HepG2 (cell line): ENCODE measurements at regions not wholly inside any gene's neighbourhood (a gene's known extent, or its start where the extent isn't known, plus 50 kb on each side); places are given as distances from the start of the nearest gene placed in this dataset.

Experiments used
- CTCF ChIP-seq: sonication (generic); formaldehyde crosslinking; IDR thresholded peaks from 2 replicates; pipeline ENCODE4 v1.5.0; 2020; ENCODE audit warnings: mild to moderate bottlenecking, missing genetic modification reagents, moderate library complexity
- MAFF ChIP-seq: IDR thresholded peaks from 2 replicates; pipeline ENCODE4 v1.6.1; 2011; ENCODE audit warnings: low read depth, low read length, improper control_type of control experiment
- MED13 ChIP-seq: sonication (generic); formaldehyde crosslinking; IDR thresholded peaks from 2 replicates; pipeline ENCODE4 v1.5.0; 2020; ENCODE audit warnings: missing genetic modification reagents
- MXI1 ChIP-seq: IDR thresholded peaks from 3 replicates; pipeline ENCODE4 v1.6.1; 2012; ENCODE audit warnings: low read depth, low read length, inconsistent platforms, borderline replicate concordance
- POLR2A ChIP-seq, 2 experiments: IDR thresholded peaks; 2 replicates each; pipeline ENCODE4 v1.6.1; 2011; ENCODE audit warnings: low read depth in 2 of 2, low read length in 2 of 2, mild to moderate bottlenecking in 1 of 2, moderate library complexity in 1 of 2; ENCODE audit not compliant: insufficient read depth in 1 of 2
- POLR2AphosphoS5 ChIP-seq: IDR thresholded peaks from 2 replicates; pipeline ENCODE4 v1.6.1; 2012; ENCODE audit warnings: low read depth, low read length
- RFX5 ChIP-seq: IDR thresholded peaks from 2 replicates; pipeline ENCODE4 v1.6.1; 2011; ENCODE audit warnings: low read depth, low read length, improper control_type of control experiment
- SIN3A ChIP-seq: IDR thresholded peaks from 2 replicates; pipeline ENCODE4 v1.6.1; 2011; ENCODE audit warnings: low read depth, mild to moderate bottlenecking, control low read depth, low read length, borderline replicate concordance
- SMAD3 ChIP-seq: sonication (generic); formaldehyde crosslinking; IDR thresholded peaks from 2 replicates; pipeline ENCODE4 v1.4.0; 2020; ENCODE audit warnings: missing genetic modification reagents
- U2AF2 ChIP-seq: fragments of 200-400 bp; formaldehyde crosslinking; IDR thresholded peaks from 2 replicates; pipeline ENCODE4 v1.6.1; 2017; ENCODE audit warnings: low read depth, mild to moderate bottlenecking, low read length
- ZBTB3 ChIP-seq: sonication (generic); formaldehyde crosslinking; IDR thresholded peaks from 2 replicates; pipeline ENCODE4 v1.4.0; 2020; ENCODE audit warnings: low read depth, mild to moderate bottlenecking, moderate library complexity, missing genetic modification reagents, borderline replicate concordance
- ZNF737 ChIP-seq: sonication (generic); formaldehyde crosslinking; IDR thresholded peaks from 2 replicates; pipeline ENCODE4 v1.5.0; 2020; ENCODE audit warnings: missing genetic modification reagents, mild to moderate bottlenecking, borderline replicate concordance
- TF ChIP-seq, protein P1 (sequence below): sonication (generic); formaldehyde crosslinking; IDR thresholded peaks from 2 replicates; pipeline ENCODE4 v1.5.0; 2020; ENCODE audit warnings: missing genetic modification reagents
- TF ChIP-seq, protein P2 (sequence below): fragments of 450-650 bp; IDR thresholded peaks from 2 replicates; pipeline ENCODE4 v1.6.1; 2017; ENCODE audit warnings: mild to moderate bottlenecking

GRCh38 chr1:5599541-5599940 lies 392.7 kb downstream of the NPHP4 start:
- TF ChIP-seq MAFF = no peak
- no peak for TF ChIP-seq MXI1
- no peak for TF ChIP-seq CTCF (CRISPR knock-in tag)
- TF ChIP-seq MED13 (CRISPR knock-in tag) = no peak
- TF ChIP-seq SMAD3 (CRISPR knock-in tag) = no peak
- TF ChIP-seq POLR2A (IDR thresholded peaks at IDR 0.05; ENCODE audit: insufficient read depth in 1 of 2, low read depth in 2 of 2, low read length in 2 of 2) = no peak
- no peak for TF ChIP-seq POLR2AphosphoS5
- no peak for TF ChIP-seq RFX5
- TF ChIP-seq ZNF737 (CRISPR knock-in tag) = no peak
- TF ChIP-seq, protein P1, sequence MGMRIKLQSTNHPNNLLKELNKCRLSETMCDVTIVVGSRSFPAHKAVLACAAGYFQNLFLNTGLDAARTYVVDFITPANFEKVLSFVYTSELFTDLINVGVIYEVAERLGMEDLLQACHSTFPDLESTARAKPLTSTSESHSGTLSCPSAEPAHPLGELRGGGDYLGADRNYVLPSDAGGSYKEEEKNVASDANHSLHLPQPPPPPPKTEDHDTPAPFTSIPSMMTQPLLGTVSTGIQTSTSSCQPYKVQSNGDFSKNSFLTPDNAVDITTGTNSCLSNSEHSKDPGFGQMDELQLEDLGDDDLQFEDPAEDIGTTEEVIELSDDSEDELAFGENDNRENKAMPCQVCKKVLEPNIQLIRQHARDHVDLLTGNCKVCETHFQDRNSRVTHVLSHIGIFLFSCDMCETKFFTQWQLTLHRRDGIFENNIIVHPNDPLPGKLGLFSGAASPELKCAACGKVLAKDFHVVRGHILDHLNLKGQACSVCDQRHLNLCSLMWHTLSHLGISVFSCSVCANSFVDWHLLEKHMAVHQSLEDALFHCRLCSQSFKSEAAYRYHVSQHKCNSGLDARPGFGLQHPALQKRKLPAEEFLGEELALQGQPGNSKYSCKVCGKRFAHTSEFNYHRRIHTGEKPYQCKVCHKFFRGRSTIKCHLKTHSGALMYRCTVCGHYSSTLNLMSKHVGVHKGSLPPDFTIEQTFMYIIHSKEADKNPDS (CRISPR knock-in tag) = no peak
- TF ChIP-seq, protein P2, sequence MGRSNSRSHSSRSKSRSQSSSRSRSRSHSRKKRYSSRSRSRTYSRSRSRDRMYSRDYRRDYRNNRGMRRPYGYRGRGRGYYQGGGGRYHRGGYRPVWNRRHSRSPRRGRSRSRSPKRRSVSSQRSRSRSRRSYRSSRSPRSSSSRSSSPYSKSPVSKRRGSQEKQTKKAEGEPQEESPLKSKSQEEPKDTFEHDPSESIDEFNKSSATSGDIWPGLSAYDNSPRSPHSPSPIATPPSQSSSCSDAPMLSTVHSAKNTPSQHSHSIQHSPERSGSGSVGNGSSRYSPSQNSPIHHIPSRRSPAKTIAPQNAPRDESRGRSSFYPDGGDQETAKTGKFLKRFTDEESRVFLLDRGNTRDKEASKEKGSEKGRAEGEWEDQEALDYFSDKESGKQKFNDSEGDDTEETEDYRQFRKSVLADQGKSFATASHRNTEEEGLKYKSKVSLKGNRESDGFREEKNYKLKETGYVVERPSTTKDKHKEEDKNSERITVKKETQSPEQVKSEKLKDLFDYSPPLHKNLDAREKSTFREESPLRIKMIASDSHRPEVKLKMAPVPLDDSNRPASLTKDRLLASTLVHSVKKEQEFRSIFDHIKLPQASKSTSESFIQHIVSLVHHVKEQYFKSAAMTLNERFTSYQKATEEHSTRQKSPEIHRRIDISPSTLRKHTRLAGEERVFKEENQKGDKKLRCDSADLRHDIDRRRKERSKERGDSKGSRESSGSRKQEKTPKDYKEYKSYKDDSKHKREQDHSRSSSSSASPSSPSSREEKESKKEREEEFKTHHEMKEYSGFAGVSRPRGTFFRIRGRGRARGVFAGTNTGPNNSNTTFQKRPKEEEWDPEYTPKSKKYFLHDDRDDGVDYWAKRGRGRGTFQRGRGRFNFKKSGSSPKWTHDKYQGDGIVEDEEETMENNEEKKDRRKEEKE = no peak
- no peak for TF ChIP-seq ZBTB3
- TF ChIP-seq U2AF2 = no peak
- TF ChIP-seq SIN3A = no peak
